Activated CD8-positive, alpha-beta memory T cell treated with anti-CD3 and anti-CD28 coated beads for 1 hour (primary cell): ENCODE measurements at regions not wholly inside any gene's neighbourhood (a gene's known extent, or its start where the extent isn't known, plus 50 kb on each side); places are given as distances from the start of the nearest gene placed in this dataset.
"Not testable (repeated sequence)": the region's sequence is repeated elsewhere in the genome, so short reads cannot be mapped to it uniquely, and the experiment has no call there.

Source experiments
- DNase-seq, 2 donors: peaks; one replicate each; pipeline ENCODE4 v3.0.0-alpha.2; 2020; ENCODE audit warnings: low read depth in 1 of 2; ENCODE audit errors: extremely low read depth in 1 of 2

GRCh38 chr5:124007675-124008398 lies 495.9 kb downstream of the CSNK1G3 start:
- no peak for DNase-seq

DNA sequence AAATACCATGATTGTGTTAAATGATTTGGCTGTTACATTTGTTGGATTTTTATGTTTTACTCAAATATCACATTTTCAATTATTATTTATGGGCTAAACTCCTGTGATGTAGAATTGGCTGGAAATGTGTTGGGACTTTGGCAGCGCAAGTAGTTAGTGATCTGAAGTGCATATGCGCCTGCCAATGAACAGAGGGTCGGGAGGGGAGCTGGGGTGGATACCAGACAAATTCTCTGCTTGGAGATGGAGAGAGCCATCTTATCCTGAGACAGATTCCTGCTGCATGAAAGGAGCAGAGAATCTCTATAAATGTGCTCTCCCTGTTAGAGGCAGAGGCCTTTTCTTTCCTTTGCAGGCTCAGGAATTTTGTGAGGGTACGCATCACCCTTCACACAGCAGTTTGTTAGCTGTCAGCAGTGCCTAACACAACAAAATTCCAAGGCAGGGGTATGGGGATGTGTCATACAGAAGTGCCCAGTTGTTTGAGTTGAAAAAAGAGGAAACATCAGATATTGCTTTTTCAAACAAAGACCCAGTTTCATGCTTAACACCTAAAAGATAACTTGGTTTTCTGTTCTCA lies 489.1 kb downstream of the CSNK1G3 start:
- no peak for DNase-seq

DNA sequence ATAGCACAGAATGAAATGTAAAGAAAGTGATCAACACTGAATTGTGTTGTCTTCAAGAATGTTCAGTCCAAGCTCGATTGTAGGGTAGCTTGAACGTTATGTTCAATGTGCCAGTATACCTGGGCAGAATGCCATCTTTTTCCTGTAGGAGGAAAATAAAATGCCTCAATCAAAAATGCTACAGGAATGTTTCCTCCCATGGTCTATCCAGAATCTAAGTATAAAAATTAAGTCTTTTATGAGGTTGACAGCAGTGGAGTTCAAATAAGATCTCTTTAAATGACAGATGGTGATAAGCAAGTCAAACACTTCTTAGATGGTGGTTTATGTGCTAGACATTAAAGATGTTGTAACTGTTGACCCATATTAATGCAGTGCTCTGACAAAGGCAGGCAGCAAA lies 488.6 kb downstream of the CSNK1G3 start:
- no peak for DNase-seq

- no peak for DNase-seq
Measured at GRCh38 chr5:123997462-123998215, 485.7 kb downstream of the CSNK1G3 start.

GRCh38 chr5:123997064-123997461 lies 485.1 kb downstream of the CSNK1G3 start:
- DNase-seq: no peak

- DNase-seq: no peak
Measured at GRCh38 chr5:123992641-123993040, 480.7 kb downstream of the CSNK1G3 start.

DNA sequence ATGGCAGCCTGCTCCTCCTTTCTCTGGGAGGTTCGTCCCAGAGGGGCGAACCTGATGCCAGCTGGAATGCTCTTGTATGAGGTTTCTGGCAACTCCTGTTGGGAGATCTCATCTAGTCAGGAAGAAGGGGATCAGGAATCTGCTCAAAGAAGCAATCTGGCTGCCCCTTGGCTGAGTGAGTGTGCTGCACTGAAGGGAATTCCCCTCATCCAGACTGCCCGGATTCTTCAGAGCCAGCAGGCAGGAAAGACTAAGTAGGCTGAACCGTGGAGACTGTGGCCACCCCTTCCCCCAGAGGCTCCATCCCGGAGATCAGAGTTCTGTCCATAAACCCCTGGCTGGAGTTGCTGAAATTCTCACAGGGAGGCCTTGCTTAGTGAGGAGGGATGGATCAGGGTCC lies 476.0 kb downstream of the CSNK1G3 start:
- DNase-seq: no peak

- no peak for DNase-seq
Measured at GRCh38 chr5:123976379-123977033, 464.5 kb downstream of the CSNK1G3 start.

GRCh38 chr5:123975521-123975920 lies 463.5 kb downstream of the CSNK1G3 start:
- DNase-seq: not testable (repeated sequence)

DNA sequence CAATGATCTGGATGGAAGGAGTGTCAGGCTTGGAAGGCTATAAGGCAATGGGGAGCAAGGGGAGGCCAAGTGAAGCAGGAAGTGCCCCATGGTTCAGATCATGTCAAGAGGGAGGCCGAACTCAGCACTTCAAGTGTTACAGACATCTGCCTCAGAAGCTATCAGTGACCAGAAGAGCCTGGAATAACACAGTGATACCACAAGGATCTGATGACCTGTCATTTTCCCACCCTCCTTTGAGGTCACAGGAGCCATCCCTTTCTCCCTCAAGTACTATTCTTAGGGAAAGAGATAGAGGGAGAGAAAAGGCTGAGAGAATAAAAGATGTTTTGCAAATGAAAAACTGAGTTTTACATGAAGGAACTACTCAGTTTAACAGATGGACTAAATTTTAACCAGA lies 454.8 kb downstream of the CSNK1G3 start:
- DNase-seq: no peak

GRCh38 chr5:123965626-123966025 lies 453.6 kb downstream of the CSNK1G3 start:
- no peak for DNase-seq

GRCh38 chr5:123964884-123965283 lies 452.9 kb downstream of the CSNK1G3 start:
- no peak for DNase-seq

DNA sequence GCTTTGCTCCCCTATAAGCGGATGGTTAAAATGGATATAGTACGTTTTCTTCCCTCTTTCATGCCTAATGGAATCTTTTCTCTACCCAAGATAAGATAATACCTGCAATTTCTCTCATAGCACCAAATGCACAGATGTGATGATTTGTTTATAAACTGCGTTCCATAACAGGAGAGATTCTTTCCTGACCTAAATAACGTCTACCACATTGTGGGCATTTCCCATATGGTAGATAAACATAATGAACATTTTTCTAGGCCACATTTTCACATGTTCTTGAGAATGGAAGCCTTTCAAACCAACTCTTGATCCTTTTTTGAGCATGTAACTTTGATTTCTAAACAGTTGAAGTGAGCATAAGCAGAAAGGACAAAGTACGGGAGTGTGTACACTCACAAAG lies 448.5 kb downstream of the CSNK1G3 start:
- DNase-seq: no peak

- no peak for DNase-seq
Measured at GRCh38 chr5:123951582-123951977, 439.6 kb downstream of the CSNK1G3 start.

DNA sequence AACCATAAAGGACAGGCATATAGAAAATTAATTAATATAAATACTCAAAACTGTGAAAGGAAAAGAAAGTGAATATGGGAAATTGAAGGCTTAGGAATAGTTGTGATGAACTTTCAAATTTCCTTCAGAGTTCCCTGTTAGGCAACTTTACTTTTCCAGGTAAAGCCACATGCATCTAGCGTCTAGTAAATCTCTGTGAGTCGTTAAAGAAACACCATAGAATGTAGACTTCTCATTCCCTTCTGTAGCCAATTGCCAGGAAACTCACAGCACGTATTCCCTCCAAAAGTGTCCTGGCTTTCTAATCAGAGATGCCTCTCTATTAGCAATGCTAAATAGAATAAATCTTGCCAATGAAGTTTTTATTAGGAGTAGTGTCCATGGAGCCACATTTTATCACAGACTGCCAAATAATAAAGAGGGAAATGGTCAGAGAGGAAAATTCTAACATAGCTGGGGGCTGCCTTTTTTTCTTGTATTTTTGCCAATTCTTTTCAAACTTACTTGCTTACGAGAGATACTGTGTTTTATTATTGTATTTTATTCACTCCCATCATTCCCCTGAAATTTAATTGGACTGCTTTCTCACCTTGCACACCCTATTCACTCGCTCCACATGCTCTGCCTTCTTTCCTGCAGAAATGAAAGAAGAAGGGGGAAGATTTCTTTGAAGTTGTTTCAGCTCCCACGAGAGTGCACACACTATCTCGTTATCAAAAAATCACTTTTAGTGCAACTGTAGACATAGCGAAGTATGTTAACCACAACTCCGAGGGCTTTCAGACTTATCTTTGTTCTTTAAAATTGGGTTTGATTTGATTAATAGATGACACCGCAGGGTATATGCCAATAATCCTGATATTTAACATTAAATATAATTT lies 439.0 kb downstream of the CSNK1G3 start:
- no peak for DNase-seq

- DNase-seq: no peak
Measured at GRCh38 chr5:123949807-123950340, 437.9 kb downstream of the CSNK1G3 start.

DNA sequence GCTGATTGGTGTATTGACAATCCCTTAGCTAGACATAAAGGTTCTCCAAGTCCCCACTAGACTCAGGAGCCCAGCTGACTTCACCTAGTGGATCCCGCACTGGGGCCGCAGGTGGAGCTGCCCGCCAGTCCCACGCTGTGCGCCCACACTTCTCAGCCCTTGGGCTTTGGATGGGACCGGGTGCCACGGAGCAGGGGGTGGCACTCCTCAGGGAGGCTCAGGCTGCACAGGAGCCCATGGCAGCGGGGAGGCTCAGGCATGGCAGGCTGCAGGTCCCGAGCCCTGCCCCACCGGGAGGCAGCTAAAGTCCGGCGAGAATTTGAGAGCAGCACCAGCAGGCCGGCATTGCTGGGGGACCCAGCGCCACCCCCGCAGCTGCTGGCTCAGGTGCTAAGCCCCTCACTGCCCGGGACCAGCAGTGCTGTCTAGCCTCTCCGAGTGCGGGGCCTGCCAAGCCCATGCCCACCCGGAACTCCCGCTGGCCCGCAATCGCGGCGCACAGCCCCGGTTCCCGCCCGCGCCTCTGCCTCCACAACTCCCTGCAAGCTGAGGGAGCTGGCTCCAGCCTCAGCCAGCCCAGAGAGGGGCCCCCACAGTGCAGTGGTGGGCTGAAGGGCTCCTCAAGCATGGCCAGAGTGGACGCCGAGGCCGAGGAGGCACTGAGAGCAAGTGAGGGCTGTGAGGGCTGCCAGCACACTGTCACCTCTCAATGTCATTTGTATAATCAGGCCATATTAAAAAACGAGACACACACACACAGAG lies 437.2 kb downstream of the CSNK1G3 start:
- DNase-seq: no peak

DNA sequence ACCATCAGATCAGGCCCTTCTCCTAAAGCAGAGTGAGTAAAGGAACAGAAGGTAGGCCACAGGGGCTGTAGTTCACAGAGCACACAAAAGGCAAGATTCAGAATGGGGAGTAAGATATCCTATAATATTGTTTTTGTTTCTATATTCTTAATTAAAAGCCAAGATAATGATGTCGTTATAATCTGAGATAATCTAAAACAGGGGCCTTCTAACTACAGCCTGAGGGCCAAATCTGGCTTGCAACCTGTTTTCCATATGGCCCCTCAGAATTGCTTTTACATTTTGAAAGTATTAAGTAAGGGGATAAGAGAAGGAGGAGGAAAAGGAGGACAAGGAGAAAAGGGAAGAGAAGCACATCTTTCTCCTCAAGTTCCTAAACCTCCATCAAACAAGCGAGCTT lies 435.8 kb downstream of the CSNK1G3 start:
- no peak for DNase-seq

DNA sequence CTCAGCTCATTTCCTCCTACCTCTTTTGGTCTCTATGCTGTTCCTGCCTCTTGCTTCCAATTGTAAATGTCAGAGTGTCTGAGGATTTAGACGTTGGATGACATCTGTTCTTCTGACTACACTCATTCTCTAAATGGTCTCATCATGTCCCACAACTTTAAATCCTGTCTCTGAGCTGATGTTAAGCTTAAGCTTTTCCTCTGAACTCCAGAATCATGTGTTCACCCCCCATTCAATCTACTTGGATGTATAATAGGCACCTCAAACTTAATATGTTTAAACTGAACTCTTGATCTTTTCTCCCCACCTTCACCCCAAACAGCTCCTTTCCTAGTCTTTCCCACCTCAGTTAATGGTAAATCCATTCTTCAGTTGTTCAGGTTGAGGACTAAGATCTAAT lies 433.6 kb downstream of the CSNK1G3 start:
- no peak for DNase-seq

DNA sequence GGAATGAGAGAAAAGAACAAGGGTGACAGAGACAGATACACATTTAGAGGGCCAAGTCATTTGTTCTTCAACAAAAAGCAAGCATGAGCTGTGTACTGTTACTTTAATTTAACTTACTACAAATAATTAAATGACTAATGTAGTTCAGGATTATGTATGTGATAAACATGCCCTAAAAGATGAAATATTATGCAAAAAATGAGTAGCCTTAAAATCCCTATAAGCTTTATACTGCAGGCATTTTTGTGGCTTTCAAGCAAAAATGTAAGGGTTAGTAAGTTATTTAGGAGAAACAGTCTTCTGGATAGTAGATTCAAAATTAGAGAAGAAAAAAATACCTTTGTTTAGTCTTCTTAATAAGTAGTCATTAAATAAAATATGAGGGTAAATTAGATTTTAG lies 431.2 kb downstream of the CSNK1G3 start:
- DNase-seq: no peak
